ENCODE measurements at regions not wholly inside any gene's neighbourhood (a gene's known extent, or its start where the extent isn't known, plus 50 kb on each side); places are given as distances from the start of the nearest gene placed in this dataset.

GRCh38 chr2:236862961-236863728 lies 222.5 kb upstream of the COPS8 start:
- TF ChIP-seq CTCF (IDR thresholded peaks at IDR 0.05; ENCODE audit: low read length) (no peak), EZH2 (optimal IDR thresholded peaks at IDR 0.05; ENCODE audit: low read depth, low read length) (no peak)
